Activated CD8-positive, alpha-beta memory T cell treated with anti-CD3 and anti-CD28 coated beads for 48 hours (primary cell): ENCODE measurements at regions not wholly inside any gene's neighbourhood (a gene's known extent, or its start where the extent isn't known, plus 50 kb on each side); places are given as distances from the start of the nearest gene placed in this dataset.
"Not testable (repeated sequence)": the region's sequence is repeated elsewhere in the genome, so short reads cannot be mapped to it uniquely, and the experiment has no call there.

Experiments
- DNase-seq, 3 experiments: peaks; one replicate each; pipeline ENCODE4 v3.0.0-alpha.2; 2020; ENCODE audit warnings: low read depth in 2 of 3, low spot score in 2 of 3

DNA sequence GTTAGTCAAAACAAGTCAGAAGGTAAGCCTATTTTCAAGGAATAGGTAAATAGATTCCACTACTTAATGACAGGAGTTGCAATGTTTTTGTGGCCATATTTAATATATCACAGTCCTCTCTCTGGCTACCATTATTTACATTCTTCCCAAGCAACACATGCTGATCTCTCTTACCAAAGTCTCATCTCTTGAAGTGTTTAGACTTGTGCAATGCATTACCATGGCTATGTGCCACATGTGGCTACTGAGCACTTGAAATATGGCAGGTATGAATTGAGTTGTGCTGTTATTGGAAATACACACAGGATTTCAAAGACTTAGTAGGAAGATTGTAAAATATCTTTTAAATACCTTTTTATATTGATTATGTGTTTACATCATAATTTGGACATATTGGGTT is 262.4 kb upstream of the PDE3A start:
- DNase-seq, result no peak

DNA sequence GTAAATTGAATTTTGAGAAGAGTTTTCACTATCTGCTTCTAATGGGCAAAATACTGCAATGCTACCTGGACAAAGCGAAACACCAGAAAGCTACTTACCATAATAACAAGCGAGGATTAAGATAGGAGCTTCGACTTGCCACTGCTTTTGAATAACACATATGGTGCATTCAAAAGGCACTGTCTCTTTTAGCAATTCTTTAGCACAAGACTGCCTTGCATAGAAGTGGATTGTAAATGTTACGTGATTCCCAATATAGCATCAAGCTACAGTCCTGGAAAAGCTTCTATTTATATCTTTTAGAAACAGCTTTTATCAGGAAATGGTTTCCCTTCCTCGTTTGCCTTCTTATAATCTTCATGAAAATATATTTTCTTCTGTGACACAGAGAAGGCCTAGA is 258.7 kb upstream of the PDE3A start:
- DNase-seq, result no peak

DNA sequence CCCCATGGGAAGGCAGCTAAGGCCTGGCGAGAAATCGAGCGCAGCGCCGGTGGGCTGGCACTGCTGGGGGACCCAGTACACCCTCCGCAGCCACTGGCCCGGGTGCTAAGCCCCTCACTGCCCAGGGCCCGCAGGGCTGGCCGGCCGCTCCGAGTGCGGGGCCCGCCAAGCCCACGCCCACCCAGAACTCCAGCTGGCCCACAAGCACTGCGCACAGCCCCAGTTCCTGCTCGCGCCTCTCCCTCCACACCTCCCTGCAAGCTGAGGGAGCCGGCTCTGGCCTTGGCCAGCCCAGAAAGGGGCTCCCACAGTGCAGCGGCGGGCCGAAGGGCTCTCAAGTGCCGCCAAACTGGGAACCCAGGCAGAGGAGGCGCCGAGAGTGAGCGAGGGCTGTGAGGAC is 253.0 kb upstream of the PDE3A start:
- not testable (repeated sequence) for DNase-seq

DNA sequence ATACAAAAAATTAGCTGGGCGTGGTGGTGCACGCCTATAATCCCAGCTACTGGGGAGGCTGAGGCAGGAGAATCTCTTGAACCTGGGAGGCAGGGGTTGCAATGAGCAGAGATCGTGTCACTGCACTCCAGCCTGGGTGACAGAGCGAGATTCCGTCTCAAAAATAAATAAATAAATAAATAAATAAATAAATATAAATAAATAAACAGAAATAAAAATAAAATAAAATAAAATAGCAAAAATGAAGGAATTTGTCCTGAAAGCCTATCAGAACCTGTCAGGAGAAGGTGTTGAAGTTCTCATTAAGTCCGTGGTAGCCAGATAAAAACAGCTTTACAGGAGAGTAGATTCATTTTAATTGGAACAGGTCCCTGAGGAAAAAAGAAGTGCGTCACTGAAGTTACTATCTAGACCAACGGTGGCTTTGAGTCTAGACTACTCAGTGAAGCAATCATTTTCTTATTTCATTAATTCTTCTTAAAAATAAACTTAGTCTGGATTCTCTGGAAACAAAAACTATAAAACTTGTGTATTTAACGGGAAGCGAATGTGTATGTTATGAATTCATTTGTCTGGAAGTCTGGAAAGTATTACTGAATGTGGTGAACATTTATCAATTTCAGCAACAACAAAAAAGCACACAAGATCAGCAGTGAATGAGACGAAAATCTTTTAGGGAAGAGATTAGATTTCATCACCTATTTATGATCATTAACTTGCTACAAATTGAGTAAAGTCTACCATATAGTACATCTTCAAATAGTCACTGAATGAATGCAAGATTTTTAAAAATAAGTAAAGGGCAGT is 248.5 kb upstream of the PDE3A start:
- DNase-seq, result no peak

GRCh38 chr12:20120403-20120725 is 248.0 kb upstream of the PDE3A start:
- no peak for DNase-seq

DNA sequence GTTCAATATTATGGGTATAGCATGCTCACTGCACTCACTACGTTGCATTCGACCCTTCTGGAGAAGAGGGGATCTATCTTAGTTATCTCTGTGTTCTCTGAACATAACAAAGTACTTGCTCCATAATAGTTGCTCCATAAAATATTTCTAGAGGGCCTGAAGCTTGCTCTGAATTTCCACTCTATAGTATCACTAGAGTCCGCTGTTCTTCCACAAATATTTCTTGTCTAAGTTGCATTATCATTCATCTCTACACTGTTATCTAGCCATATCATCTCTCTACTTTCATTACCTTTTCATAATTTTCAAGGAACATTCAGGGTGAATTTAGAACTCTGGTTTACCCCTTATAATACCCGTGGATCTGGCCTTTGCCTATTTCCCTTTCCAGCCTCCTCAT is 246.1 kb upstream of the PDE3A start:
- DNase-seq, result no peak

DNA sequence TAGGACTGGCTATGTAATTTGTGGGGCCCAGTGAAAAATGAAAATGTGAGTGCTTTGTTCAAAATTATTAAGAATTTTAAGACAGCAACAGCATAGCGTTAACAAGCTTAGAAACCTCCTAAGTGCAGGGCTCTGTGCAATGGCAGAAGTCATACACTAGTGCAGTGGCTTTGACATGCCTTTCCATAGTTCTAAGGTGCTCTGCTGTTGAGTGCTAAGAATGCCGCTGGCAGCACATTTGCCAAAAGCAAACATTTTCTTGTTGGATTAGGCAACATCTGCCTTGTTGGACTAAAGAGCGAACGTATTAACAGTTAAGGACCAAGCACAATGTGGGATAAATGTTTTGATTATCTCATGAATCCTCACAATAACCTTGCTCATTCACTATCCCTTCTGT is 244.9 kb upstream of the PDE3A start:
- DNase-seq, result no peak

GRCh38 chr12:20125276-20125798 is 243.0 kb upstream of the PDE3A start:
- DNase-seq, result no peak

DNA sequence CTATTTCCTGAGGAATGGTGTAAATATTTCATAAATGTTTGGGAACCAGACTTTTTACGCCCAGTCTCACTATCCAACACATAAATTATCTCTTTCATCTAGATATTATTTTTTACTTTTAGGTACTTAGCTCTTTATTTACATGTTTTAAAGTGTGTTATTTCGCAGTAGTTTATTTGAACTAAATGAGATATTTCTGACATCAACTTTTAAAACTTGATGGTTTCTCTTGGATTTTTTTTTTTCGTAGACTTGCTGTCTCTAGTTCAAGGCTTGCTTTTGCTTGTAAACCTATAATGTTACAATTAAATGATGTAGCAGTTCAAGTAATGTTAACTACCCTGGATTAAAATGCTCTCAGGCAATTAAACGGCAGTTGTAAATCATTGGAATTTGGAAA is 241.7 kb upstream of the PDE3A start:
- no peak for DNase-seq

- DNase-seq, result no peak
Observed at GRCh38 chr12:20127413-20127812, 240.9 kb upstream of the PDE3A start.

- DNase-seq, result no peak
Observed at GRCh38 chr12:20128928-20129327, 239.4 kb upstream of the PDE3A start.

DNA sequence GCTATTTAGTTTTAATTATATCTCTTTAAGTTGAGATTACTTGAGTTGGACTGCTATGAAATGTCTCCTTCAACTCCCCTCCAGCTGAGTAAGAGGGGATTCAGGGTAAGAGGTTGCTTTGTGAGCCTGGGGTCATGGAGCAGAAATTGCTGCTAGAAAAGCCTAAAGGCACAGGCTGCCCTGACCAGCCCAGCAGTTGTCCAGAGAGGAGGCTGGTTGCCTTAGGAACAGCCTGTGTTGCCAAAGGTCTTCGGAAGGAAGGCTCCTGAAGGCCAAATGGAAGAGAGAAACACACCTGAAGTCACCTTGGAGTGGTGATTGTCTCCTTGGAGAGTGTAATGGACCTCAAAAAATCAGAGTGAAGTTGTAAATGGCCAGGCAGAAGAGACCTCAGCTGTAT is 235.5 kb upstream of the PDE3A start:
- no peak for DNase-seq

- DNase-seq, result no peak
Observed at GRCh38 chr12:20134652-20135051, 233.7 kb upstream of the PDE3A start.

DNA sequence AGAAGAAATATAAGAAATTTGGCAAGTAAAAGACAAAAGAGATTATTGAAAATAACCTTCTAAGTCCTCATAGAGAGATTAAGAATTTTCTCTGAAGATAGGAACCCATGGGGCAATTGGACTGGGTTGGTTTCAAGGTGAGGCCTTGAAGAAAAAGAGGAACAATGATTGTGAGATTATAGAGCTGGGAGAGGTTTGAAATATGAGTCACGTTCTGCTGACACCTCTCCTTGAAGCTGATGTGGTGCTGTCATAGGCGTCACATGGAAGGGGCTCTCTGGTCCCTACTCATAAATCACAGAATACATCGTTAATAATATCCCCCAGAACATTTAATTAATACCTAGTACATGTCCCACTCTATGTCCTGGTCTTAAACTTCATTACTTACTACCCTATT is 227.6 kb upstream of the PDE3A start:
- DNase-seq, result no peak

GRCh38 chr12:20142316-20142715 is 226.0 kb upstream of the PDE3A start:
- no peak for DNase-seq

GRCh38 chr12:20142956-20143355 is 225.4 kb upstream of the PDE3A start:
- no peak for DNase-seq

- no peak for DNase-seq
Observed at GRCh38 chr12:20144341-20144740, 224.0 kb upstream of the PDE3A start.

GRCh38 chr12:20148241-20148640 is 220.1 kb upstream of the PDE3A start:
- DNase-seq, result no peak

DNA sequence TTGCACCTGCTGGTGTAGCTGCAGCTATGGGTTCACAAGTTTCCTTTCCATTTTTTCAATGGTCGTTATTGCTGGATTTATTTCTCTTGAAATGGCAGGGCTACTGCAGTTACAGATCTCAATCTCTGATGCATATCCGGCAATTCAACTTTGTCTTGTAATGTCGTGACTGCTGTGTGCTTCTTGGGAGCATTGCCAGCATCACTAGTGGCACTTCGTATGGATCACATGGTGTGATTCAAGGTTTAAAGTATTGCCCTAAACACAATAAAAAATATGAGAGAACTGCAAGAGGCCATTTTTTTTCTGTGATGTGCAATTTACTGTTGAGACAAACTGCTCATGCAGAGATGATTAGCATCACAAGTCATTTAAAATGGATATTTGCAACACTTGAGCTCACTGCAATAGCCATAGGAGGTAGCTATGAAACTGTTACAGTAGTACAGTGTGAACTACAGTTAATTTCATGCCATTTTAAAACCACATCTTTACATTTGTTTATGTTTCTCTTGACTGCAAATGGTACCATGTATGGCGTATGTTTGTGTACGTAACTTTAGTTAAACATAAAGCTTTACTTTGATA is 217.4 kb upstream of the PDE3A start:
- no peak for DNase-seq

DNA sequence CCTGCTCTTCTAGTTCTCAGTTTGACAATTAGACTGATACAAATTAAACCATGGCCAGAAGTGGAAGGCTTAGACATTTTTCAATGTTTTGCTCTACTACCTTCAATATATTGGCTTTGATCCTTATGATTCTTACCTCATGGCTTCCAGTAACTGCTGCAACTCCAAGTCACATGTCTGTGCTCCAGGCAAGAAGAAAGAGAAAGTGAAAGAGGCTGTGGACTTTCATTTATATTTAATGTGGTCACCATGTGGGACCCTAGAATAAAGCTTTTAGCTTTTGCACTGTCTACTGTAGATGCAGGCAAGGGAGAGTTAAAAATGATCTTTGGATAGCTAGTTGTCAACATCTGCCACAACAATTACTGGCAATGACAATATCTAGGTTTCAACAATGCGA is 214.3 kb upstream of the PDE3A start:
- DNase-seq, result no peak

DNA sequence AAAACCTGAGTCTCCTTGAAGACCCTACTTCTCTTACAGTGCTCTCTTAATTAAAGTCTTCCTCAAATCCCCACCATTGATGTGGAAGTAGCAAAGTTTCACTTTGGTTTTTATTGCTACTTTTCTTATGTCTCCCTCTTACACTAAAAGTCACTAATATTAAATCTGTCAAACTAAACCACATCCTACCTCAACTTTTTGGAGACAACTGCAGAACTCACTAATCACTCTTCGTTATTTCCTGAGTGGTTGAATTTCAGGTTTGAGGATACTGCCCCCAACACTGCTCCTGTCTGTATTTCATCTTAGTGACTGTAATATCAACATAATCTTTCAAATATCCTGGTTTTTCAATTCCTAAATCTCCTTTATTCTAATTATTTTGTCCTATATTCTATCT is 213.0 kb upstream of the PDE3A start:
- no peak for DNase-seq

DNA sequence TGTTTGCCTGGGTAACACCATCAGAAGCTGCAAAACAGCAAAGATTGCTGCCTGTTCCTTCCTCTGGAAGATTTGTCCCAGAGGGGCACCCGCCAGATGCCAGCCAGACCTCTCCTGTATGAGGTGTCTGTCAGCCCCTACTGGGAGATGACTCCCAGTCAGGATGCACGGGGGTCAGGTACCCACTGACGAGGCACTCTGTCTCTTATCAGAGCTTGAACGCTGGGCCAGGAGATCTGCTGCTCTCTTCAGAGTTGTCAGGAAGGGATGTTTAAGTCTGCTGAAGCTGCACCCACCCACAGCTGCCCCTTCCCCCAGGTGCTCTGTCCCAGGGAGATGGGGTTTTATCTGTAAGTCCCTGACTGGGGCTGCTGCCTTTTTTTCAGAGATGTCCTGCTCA is 207.4 kb upstream of the PDE3A start:
- not testable (repeated sequence) for DNase-seq
